GM23248 (cell line): ENCODE measurements at regions not wholly inside any gene's neighbourhood (a gene's known extent, or its start where the extent isn't known, plus 50 kb on each side); places are given as distances from the start of the nearest gene placed in this dataset.
A peak's percentile ranks its signal among the peaks of the same experiment; 100 is the strongest.

Source experiments
- DNase-seq: peaks from one replicate; pipeline ENCODE4 v3.0.0-alpha.2; 2015
- H2AFZ ChIP-seq: fragments of 200-600 bp; sonication (generic); 2 replicates; pipeline ENCODE4 v1.6.1; 2016; ENCODE audit warnings: antibody characterized with exemption
- H3F3A ChIP-seq: fragments of 200-600 bp; sonication (generic); 2 replicates; pipeline ENCODE4 v1.6.1; 2016; ENCODE audit warnings: mild to moderate bottlenecking, antibody characterized with exemption, mixed run types; ENCODE audit not compliant: insufficient read depth
- H3K27ac ChIP-seq: fragments of 200-600 bp; sonication (generic); 2 replicates; pipeline ENCODE4 v1.5.1; 2016; ENCODE audit warnings: mild to moderate bottlenecking
- H3K27me3 ChIP-seq: fragments of 200-600 bp; sonication (generic); replicated peaks from 2 replicates; pipeline ENCODE4 v1.6.1; 2016; ENCODE audit warnings: mild to moderate bottlenecking; ENCODE audit not compliant: insufficient read depth
- H3K36me3 ChIP-seq: fragments of 200-600 bp; sonication (generic); 2 replicates; pipeline ENCODE4 v1.6.1; 2016; ENCODE audit warnings: low read depth, mild to moderate bottlenecking
- H3K4me1 ChIP-seq: fragments of 200-600 bp; sonication (generic); 2 replicates; pipeline ENCODE4 v1.6.1; 2016; ENCODE audit warnings: mild to moderate bottlenecking; ENCODE audit not compliant: insufficient read depth
- H3K4me2 ChIP-seq: fragments of 200-600 bp; sonication (generic); one replicate; pipeline ENCODE4 v1.6.1; 2016; ENCODE audit warnings: mild to moderate bottlenecking; ENCODE audit not compliant: unreplicated experiment
- H3K4me3 ChIP-seq: fragments of 200-600 bp; sonication (generic); 2 replicates; pipeline ENCODE4 v1.5.1; 2016; ENCODE audit warnings: mild to moderate bottlenecking
- H3K79me2 ChIP-seq: fragments of 200-600 bp; sonication (generic); 2 replicates; pipeline ENCODE4 v1.6.1; 2016; ENCODE audit warnings: mild to moderate bottlenecking; ENCODE audit not compliant: insufficient read depth
- H3K9ac ChIP-seq: fragments of 200-600 bp; sonication (generic); 2 replicates; pipeline ENCODE4 v1.6.1; 2016; ENCODE audit warnings: mild to moderate bottlenecking
- H3K9me2 ChIP-seq: fragments of 200-600 bp; sonication (generic); 2 replicates; pipeline ENCODE4 v1.6.1; 2016; ENCODE audit warnings: mixed run types, mild to moderate bottlenecking, moderate library complexity; ENCODE audit not compliant: insufficient read depth
- H3K9me3 ChIP-seq: fragments of 200-600 bp; sonication (generic); one replicate; pipeline ENCODE4 v1.6.1; 2017; ENCODE audit warnings: low read depth
- H4K20me1 ChIP-seq: fragments of 200-600 bp; sonication (generic); 2 replicates; pipeline ENCODE4 v1.6.0; 2016; ENCODE audit not compliant: insufficient read depth
- EZH2 ChIP-seq: fragments of 200-600 bp; sonication (generic); IDR thresholded peaks from 2 replicates; pipeline ENCODE4 v1.6.1; 2018; ENCODE audit warnings: antibody characterized with exemption, mild to moderate bottlenecking; ENCODE audit not compliant: insufficient read depth, poor library complexity, severe bottlenecking
- EZH2phosphoT487 ChIP-seq: fragments of 200-600 bp; sonication (generic); IDR thresholded peaks from 2 replicates; pipeline ENCODE4 v1.6.1; 2018; ENCODE audit warnings: antibody characterized with exemption, moderate library complexity, mild to moderate bottlenecking, low read depth; ENCODE audit not compliant: insufficient read depth
- WGBS, 2 experiments: methylation state at CpG; one replicate each; pipeline ENCODE4 v1.1.6; 2015 to 2017; ENCODE audit warnings: low lambda C conversion rate in 2 of 2, low coverage in 1 of 2; ENCODE audit errors: missing lambda C conversion rate in 2 of 2; 5-methylcytosine and 5-hydroxymethylcytosine counted together
- in situ Hi-C: fragments of 300-500 bp; cut with MboI; formaldehyde crosslinking; loops from 2 replicates; pipeline ENCODE4 v1.15.0; 2020

GRCh38 chr12:67040861-67041137 is 228.4 kb upstream of the CAND1 start:
- Histone ChIP-seq H3K4me1 (no peaks in the 10 kb centered on the region), H4K20me1 (no peaks in the 10 kb centered on the region), H3K36me3 (no peaks in the 10 kb centered on the region), H3F3A (no peaks in the 10 kb centered on the region), H3K4me3 (no peak overlapping the region), H2AFZ (no peak overlapping the region), H3K27ac (no peak overlapping the region), H3K9me2 (no peaks in the 10 kb centered on the region), H3K27me3 (no peaks in the 10 kb centered on the region; the same call in none of the 2 replicates), H3K4me2 (no peak overlapping the region), H3K9me3 (no peaks in the 10 kb centered on the region), H3K79me2 (no peaks in the 10 kb centered on the region), H3K9ac (no peak overlapping the region)
- no peak for DNase-seq
- in situ Hi-C loops: no loop called here
- no peak for TF ChIP-seq EZH2phosphoT487
- no peak for TF ChIP-seq EZH2

- H3K27me3 ChIP-seq: no peaks in the 10 kb centered on the region; the same call in none of the 2 replicates
Measured at GRCh38 chr12:67042697-67043131, 226.4 kb upstream of the CAND1 start.

GRCh38 chr12:67043771-67044170 is 225.4 kb upstream of the CAND1 start:
- WGBS, 2 experiments: 0 to 5% methylated on average over 1 of the region's 1 CpG
- in situ Hi-C loops: no loop called here
- H4K20me1 ChIP-seq: no peaks in the 10 kb centered on the region
- no peak overlapping the region for H3K9ac ChIP-seq
- H3K4me2 ChIP-seq: no peak overlapping the region
- no peaks in the 10 kb centered on the region; the same call in none of the 2 replicates for H3K27me3 ChIP-seq
- H3K9me2 ChIP-seq: no peaks in the 10 kb centered on the region
- H3F3A ChIP-seq: no peaks in the 10 kb centered on the region
- no peak for DNase-seq
- no peaks in the 10 kb centered on the region for H3K9me3 ChIP-seq
- H3K79me2 ChIP-seq: no peaks in the 10 kb centered on the region
- no peak for TF ChIP-seq EZH2phosphoT487
- no peak for TF ChIP-seq EZH2
- no peak overlapping the region for H2AFZ ChIP-seq
- no peak overlapping the region for H3K27ac ChIP-seq
- no peaks in the 10 kb centered on the region for H3K4me1 ChIP-seq
- no peak overlapping the region for H3K4me3 ChIP-seq
- no peaks in the 10 kb centered on the region for H3K36me3 ChIP-seq

More at GRCh38 chr12:67042697-67043131, 226.4 kb upstream of the CAND1 start:
- Histone ChIP-seq H3K9me2 (no peaks in the 10 kb centered on the region), H3F3A (no peaks in the 10 kb centered on the region), H3K4me2 (no peak overlapping the region), H3K27ac (no peak overlapping the region), H3K9ac (no peak overlapping the region), H3K9me3 (no peaks in the 10 kb centered on the region), H2AFZ (no peak overlapping the region), H3K79me2 (no peaks in the 10 kb centered on the region), H3K36me3 (no peaks in the 10 kb centered on the region), H4K20me1 (no peaks in the 10 kb centered on the region), H3K4me3 (no peak overlapping the region), H3K4me1 (no peaks in the 10 kb centered on the region)
- 30 to 38% methylated on average over 2 of the region's 2 CpGs for whole genome bisulfite sequencing, 2 experiments
- no peak for TF ChIP-seq EZH2
- TF ChIP-seq EZH2phosphoT487: no peak
- in situ Hi-C loops: no loop called here
- peak; percentile 1 for DNase-seq

DNA sequence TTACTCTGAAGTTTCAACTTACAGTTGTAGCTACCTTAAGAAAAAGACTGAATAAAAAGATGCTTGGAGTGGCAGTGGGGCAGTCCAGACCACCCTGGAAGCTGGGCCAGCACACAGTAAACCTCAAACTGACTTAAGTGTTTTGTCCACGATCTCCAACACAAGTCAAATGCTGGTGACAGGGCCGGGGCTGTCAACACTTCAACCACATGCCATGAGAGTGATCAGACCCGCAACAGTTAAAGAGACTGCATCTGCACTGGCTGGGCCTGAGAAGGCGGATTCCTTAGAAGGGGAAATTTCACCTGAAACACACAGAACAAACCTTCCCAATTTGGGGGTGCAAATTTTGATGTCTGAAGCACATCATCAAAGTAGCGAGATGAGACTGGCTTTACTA is 223.5 kb upstream of the CAND1 start:
- WGBS, 2 experiments: 12% methylated on average over 5 of the region's 5 CpGs
- Histone ChIP-seq H3K4me3 (no peak overlapping the region), H3K4me1 (no peaks in the 10 kb centered on the region), H3K27me3 (no peaks in the 10 kb centered on the region; the same call in none of the 2 replicates), H3K9ac (no peak overlapping the region), H4K20me1 (no peaks in the 10 kb centered on the region), H3K27ac (no peak overlapping the region), H3F3A (no peaks in the 10 kb centered on the region), H3K36me3 (no peaks in the 10 kb centered on the region), H3K9me2 (no peaks in the 10 kb centered on the region), H3K9me3 (no peaks in the 10 kb centered on the region), H3K4me2 (no peak overlapping the region), H3K79me2 (no peaks in the 10 kb centered on the region), H2AFZ (no peak overlapping the region)
- in situ Hi-C loops: no loop called here
- no peak for DNase-seq
- TF ChIP-seq EZH2phosphoT487 (no peak), EZH2 (no peak)

DNA sequence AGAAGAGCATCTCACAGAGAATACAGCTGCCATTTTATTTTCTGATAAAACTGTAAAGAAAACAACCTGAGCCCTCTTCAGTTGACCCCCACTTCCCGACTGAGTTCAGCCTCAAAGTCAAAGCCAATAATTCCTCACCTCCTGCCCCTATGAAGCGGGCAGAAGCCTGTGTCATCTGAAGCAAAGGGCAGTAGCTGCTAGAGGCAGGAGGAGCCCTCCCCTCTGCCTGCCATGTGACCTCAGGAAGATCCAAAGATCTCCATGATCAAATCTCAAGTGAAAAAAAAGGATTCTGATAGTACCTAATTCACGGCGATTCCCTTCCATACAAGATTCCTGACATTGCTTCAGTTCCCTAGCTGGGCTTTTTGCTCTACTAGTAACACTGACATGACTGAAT is 223.1 kb upstream of the CAND1 start:
- H3K4me2 ChIP-seq: no peak overlapping the region
- H3K36me3 ChIP-seq: no peaks in the 10 kb centered on the region
- no peaks in the 10 kb centered on the region for H3K4me1 ChIP-seq
- TF ChIP-seq EZH2 (no peak), EZH2phosphoT487 (no peak)
- no peak for DNase-seq
- no peaks in the 10 kb centered on the region for H3F3A ChIP-seq
- 37% methylated on average over 4 of the region's 4 CpGs for WGBS, 2 experiments
- H3K4me3 ChIP-seq: no peak overlapping the region
- no peak overlapping the region for H2AFZ ChIP-seq
- no peaks in the 10 kb centered on the region for H3K9me2 ChIP-seq
- no peaks in the 10 kb centered on the region for H3K9me3 ChIP-seq
- no peak overlapping the region for H3K27ac ChIP-seq
- H3K27me3 ChIP-seq: no peaks in the 10 kb centered on the region; the same call in none of the 2 replicates
- H4K20me1 ChIP-seq: no peaks in the 10 kb centered on the region
- in situ Hi-C loops: no loop called here
- H3K79me2 ChIP-seq: no peaks in the 10 kb centered on the region
- no peak overlapping the region for H3K9ac ChIP-seq
